ENCODE measurements at regions not wholly inside any gene's neighbourhood (a gene's known extent, or its start where the extent isn't known, plus 50 kb on each side); places are given as distances from the start of the nearest gene placed in this dataset.

- TF ChIP-seq HOXC10 (CRISPR knock-in tag; IDR thresholded peaks at IDR 0.05) (no peak), ZNF433 (tag by site-specific recombination; IDR thresholded peaks at IDR 0.05; ENCODE audit: low read depth) (no peak)
Observed at GRCh38 chr2:194907569-194907968, 749.5 kb upstream of the SLC39A10 start (continued).

DNA sequence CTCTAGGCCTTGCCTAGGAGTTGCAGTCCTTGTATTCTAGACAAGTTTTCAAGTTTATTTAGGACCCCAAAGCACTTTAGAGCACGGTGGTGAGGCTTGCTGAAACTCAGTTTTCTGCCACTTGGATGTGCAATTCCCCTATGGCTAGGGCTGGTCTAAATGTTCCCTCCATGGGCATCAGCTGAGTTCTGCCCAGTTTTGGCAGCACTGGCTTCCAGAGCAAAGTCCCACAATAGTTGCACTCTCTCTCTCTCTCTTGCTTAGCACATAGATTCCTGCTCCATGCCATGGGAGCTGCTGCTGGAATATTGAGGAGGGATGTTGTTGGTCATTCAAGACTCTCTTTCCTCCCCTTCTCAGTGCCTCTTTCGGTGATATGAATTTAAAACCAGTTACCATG lies 760.2 kb upstream of the SLC39A10 start:
- H3K4me3 ChIP-seq (ENCODE audit: low read depth, low read length), result no peak overlapping the region
- H3K36me3 ChIP-seq (ENCODE audit: control insufficient read depth in 2 of 2, insufficient read depth in 1 of 2, low read length in 2 of 2), result no peaks in the 10 kb centered on the region
- no peaks in the 10 kb centered on the region for H3K9me3 ChIP-seq (ENCODE audit: control insufficient read depth, insufficient read depth, low read depth, low read length)
- H3K4me1 ChIP-seq (ENCODE audit: control insufficient read depth, insufficient read depth, low read length), result no peaks in the 10 kb centered on the region
- CTCF ChIA-PET, result interaction anchor here (0.6 kb wide), 1 partner anchor 422 kb away, joined by 3 read pairs; no protein-coding TSS in a partner anchor
- POLR2A ChIA-PET, result no interaction called here
- TF ChIP-seq MZF1 (tag by site-specific recombination; IDR thresholded peaks at IDR 0.05; ENCODE audit: borderline replicate concordance) (no peak), ZNF843 (tag by site-specific recombination; IDR thresholded peaks at IDR 0.05) (no peak), ZNF391 (tag by site-specific recombination; IDR thresholded peaks at IDR 0.05; ENCODE audit: borderline replicate concordance, low read depth) (no peak)
- no peak overlapping the region for H3K27ac ChIP-seq (ENCODE audit: extremely low read depth, low read depth, low read length)

DNA sequence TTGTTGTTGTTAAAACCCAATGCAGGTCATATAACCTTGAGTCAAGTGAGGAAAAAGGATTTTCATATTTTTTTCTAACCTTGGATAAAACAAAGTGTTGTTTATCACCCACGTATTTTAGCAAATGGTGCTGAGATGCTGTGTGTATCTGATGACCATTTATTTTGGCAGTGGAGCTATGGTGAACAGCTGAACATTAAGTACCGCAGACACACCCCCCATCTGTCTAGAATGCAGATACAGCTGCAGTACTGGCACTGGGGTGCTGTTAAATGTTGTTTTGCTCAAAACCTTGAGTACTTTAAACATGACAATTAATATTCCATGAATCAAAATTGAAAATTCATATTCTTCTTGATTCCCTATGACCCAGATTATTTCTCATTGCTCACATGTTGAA lies 773.3 kb upstream of the SLC39A10 start:
- ChIA-PET POLR2A (no interaction called here), CTCF (no interaction called here)
- no peaks in the 10 kb centered on the region for H3K9me3 ChIP-seq (ENCODE audit: control insufficient read depth, insufficient read depth, low read depth, low read length)
- no peak overlapping the region for H3K4me3 ChIP-seq (ENCODE audit: low read depth, low read length)
- H3K36me3 ChIP-seq (ENCODE audit: control insufficient read depth in 2 of 2, insufficient read depth in 1 of 2, low read length in 2 of 2), result no peaks in the 10 kb centered on the region
- H3K27ac ChIP-seq (ENCODE audit: extremely low read depth, low read depth, low read length), result no peak overlapping the region
- TF ChIP-seq ZNF24 (tag by site-specific recombination; IDR thresholded peaks at IDR 0.05), result no peak
- no peak for TF ChIP-seq ZFHX2 (tag by site-specific recombination; conservative IDR thresholded peaks at IDR 0.05)
- no peak for TF ChIP-seq ZNF76 (tag by site-specific recombination; IDR thresholded peaks at IDR 0.05; ENCODE audit: borderline replicate concordance, low read depth)
- TF ChIP-seq ZNF707 (tag by site-specific recombination; IDR thresholded peaks at IDR 0.05), result no peak
- TF ChIP-seq ZBTB20 (tag by site-specific recombination; IDR thresholded peaks at IDR 0.05), result no peak
- H3K4me1 ChIP-seq (ENCODE audit: control insufficient read depth, insufficient read depth, low read length), result no peaks in the 10 kb centered on the region

DNA sequence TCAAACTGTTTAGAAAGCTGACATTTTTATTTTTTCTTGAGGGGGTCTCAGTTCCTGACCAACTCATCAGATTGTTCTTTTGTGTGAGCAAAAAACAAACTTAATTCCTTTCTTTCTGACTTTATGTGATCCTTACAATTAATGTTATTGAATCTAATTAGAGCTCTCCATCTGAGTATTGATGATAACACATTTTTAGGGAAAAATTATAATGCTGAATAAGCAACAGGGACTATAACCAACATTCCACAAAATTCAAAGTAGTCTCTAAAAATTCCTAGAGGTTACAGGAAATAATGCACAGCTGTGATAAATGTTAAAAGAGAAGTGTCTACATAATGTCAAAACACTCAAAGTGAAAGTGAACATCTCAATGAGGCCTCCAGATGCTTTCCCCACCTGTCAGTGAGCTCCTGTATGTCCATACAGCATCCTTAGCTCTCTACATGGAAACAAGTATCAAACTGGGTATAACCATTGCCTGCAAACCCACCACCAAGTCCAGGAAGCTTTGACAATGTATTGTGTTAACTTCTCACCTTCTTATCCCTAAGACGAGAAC lies 786.0 kb upstream of the SLC39A10 start:
- Histone ChIP-seq H3K36me3 (ENCODE audit: control insufficient read depth in 2 of 2, insufficient read depth in 1 of 2, low read length in 2 of 2) (no peaks in the 10 kb centered on the region), H3K4me3 (ENCODE audit: low read depth, low read length) (no peak overlapping the region), H3K9me3 (ENCODE audit: control insufficient read depth, insufficient read depth, low read depth, low read length) (no peaks in the 10 kb centered on the region), H3K27ac (ENCODE audit: extremely low read depth, low read depth, low read length) (no peak overlapping the region), H3K4me1 (ENCODE audit: control insufficient read depth, insufficient read depth, low read length) (no peaks in the 10 kb centered on the region)
- POLR2A ChIA-PET, result no interaction called here
- CTCF ChIA-PET, result interaction anchor here (0.7 kb wide), 1 partner anchor 39 kb away, joined by 3 read pairs; no protein-coding TSS in a partner anchor
- TF ChIP-seq ZNF138 (tag by site-specific recombination; IDR thresholded peaks at IDR 0.05; ENCODE audit: borderline replicate concordance) (no peak), ZNF19 (tag by site-specific recombination; IDR thresholded peaks at IDR 0.05; ENCODE audit: low read depth) (no peak), ZNF175 (tag by site-specific recombination; IDR thresholded peaks at IDR 0.05) (no peak), FEZF1 (tag by site-specific recombination; IDR thresholded peaks at IDR 0.05) (no peak), ZNF416 (tag by site-specific recombination; IDR thresholded peaks at IDR 0.05) (no peak), ZNF239 (tag by site-specific recombination; IDR thresholded peaks at IDR 0.05) (no peak), HOXD13 (CRISPR knock-in tag; IDR thresholded peaks at IDR 0.05; ENCODE audit: borderline replicate concordance) (no peak), ZBTB21 (tag by site-specific recombination; IDR thresholded peaks at IDR 0.05) (no peak), ZNF660 (tag by site-specific recombination; IDR thresholded peaks at IDR 0.05) (no peak), ZNF707 (tag by site-specific recombination; IDR thresholded peaks at IDR 0.05) (no peak), ZBTB48 (tag by site-specific recombination; IDR thresholded peaks at IDR 0.05) (no peak), ZNF48 (tag by site-specific recombination; IDR thresholded peaks at IDR 0.05) (no peak), KLF8 (tag by site-specific recombination; IDR thresholded peaks at IDR 0.05) (no peak)
- TF ChIP-seq, protein P1, sequence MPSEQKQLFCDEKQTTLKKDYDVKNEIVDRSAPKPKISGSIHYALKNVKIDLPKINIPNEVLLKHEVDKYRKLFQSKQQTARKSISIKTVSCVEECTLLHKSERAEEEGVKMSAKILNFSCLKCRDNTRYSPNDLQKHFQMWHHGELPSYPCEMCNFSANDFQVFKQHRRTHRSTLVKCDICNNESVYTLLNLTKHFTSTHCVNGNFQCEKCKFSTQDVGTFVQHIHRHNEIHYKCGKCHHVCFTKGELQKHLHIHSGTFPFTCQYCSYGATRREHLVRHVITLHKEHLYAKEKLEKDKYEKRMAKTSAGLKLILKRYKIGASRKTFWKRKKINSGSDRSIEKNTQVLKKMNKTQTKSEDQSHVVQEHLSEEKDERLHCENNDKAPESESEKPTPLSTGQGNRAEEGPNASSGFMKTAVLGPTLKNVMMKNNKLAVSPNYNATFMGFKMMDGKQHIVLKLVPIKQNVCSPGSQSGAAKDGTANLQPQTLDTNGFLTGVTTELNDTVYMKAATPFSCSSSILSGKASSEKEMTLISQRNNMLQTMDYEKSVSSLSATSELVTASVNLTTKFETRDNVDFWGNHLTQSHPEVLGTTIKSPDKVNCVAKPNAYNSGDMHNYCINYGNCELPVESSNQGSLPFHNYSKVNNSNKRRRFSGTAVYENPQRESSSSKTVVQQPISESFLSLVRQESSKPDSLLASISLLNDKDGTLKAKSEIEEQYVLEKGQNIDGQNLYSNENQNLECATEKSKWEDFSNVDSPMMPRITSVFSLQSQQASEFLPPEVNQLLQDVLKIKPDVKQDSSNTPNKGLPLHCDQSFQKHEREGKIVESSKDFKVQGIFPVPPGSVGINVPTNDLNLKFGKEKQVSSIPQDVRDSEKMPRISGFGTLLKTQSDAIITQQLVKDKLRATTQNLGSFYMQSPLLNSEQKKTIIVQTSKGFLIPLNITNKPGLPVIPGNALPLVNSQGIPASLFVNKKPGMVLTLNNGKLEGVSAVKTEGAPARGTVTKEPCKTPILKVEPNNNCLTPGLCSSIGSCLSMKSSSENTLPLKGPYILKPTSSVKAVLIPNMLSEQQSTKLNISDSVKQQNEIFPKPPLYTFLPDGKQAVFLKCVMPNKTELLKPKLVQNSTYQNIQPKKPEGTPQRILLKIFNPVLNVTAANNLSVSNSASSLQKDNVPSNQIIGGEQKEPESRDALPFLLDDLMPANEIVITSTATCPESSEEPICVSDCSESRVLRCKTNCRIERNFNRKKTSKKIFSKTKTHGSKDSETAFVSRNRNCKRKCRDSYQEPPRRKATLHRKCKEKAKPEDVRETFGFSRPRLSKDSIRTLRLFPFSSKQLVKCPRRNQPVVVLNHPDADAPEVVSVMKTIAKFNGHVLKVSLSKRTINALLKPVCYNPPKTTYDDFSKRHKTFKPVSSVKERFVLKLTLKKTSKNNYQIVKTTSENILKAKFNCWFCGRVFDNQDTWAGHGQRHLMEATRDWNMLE (tag by site-specific recombination; conservative IDR thresholded peaks at IDR 0.05; ENCODE audit: low read depth), result no peak
- TF ChIP-seq, protein P2, sequence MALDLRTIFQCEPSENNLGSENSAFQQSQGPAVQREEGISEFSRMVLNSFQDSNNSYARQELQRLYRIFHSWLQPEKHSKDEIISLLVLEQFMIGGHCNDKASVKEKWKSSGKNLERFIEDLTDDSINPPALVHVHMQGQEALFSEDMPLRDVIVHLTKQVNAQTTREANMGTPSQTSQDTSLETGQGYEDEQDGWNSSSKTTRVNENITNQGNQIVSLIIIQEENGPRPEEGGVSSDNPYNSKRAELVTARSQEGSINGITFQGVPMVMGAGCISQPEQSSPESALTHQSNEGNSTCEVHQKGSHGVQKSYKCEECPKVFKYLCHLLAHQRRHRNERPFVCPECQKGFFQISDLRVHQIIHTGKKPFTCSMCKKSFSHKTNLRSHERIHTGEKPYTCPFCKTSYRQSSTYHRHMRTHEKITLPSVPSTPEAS (tag by site-specific recombination; IDR thresholded peaks at IDR 0.05), result no peak
- TF ChIP-seq, protein P3, sequence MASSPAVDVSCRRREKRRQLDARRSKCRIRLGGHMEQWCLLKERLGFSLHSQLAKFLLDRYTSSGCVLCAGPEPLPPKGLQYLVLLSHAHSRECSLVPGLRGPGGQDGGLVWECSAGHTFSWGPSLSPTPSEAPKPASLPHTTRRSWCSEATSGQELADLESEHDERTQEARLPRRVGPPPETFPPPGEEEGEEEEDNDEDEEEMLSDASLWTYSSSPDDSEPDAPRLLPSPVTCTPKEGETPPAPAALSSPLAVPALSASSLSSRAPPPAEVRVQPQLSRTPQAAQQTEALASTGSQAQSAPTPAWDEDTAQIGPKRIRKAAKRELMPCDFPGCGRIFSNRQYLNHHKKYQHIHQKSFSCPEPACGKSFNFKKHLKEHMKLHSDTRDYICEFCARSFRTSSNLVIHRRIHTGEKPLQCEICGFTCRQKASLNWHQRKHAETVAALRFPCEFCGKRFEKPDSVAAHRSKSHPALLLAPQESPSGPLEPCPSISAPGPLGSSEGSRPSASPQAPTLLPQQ (tag by site-specific recombination; IDR thresholded peaks at IDR 0.05), result no peak
